ENCODE measurements at regions not wholly inside any gene's neighbourhood (a gene's known extent, or its start where the extent isn't known, plus 50 kb on each side); places are given as distances from the start of the nearest gene placed in this dataset.

GRCh38 chr3:95775486-95776094 lies 1038.8 kb upstream of the EPHA6 start:
- no peak for TF ChIP-seq ZNF114 (CRISPR knock-in tag; IDR thresholded peaks at IDR 0.05)
- no peak for TF ChIP-seq EZH2 (IDR thresholded peaks at IDR 0.05; ENCODE audit: low read depth, unreplicated experiment)
- TF ChIP-seq POLR2AphosphoS5 (IDR thresholded peaks at IDR 0.05; ENCODE audit: low read depth) = no peak
- TF ChIP-seq, protein P1, sequence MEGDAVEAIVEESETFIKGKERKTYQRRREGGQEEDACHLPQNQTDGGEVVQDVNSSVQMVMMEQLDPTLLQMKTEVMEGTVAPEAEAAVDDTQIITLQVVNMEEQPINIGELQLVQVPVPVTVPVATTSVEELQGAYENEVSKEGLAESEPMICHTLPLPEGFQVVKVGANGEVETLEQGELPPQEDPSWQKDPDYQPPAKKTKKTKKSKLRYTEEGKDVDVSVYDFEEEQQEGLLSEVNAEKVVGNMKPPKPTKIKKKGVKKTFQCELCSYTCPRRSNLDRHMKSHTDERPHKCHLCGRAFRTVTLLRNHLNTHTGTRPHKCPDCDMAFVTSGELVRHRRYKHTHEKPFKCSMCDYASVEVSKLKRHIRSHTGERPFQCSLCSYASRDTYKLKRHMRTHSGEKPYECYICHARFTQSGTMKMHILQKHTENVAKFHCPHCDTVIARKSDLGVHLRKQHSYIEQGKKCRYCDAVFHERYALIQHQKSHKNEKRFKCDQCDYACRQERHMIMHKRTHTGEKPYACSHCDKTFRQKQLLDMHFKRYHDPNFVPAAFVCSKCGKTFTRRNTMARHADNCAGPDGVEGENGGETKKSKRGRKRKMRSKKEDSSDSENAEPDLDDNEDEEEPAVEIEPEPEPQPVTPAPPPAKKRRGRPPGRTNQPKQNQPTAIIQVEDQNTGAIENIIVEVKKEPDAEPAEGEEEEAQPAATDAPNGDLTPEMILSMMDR (conservative IDR thresholded peaks at IDR 0.05; ENCODE audit: low read depth in 2 of 2) = no peak
- no peak for TF ChIP-seq JUNB (IDR thresholded peaks at IDR 0.05; ENCODE audit: unreplicated experiment)
- TF ChIP-seq REST (IDR thresholded peaks at IDR 0.05; ENCODE audit: unreplicated experiment) = no peak
- TF ChIP-seq EZH2phosphoT487 (IDR thresholded peaks at IDR 0.05; ENCODE audit: unreplicated experiment) = no peak
- no peak for TF ChIP-seq NANOG (IDR thresholded peaks at IDR 0.05; ENCODE audit: borderline replicate concordance)
- no peak for TF ChIP-seq STAT1 (IDR thresholded peaks at IDR 0.05; ENCODE audit: unreplicated experiment)
- TF ChIP-seq, protein P2, sequence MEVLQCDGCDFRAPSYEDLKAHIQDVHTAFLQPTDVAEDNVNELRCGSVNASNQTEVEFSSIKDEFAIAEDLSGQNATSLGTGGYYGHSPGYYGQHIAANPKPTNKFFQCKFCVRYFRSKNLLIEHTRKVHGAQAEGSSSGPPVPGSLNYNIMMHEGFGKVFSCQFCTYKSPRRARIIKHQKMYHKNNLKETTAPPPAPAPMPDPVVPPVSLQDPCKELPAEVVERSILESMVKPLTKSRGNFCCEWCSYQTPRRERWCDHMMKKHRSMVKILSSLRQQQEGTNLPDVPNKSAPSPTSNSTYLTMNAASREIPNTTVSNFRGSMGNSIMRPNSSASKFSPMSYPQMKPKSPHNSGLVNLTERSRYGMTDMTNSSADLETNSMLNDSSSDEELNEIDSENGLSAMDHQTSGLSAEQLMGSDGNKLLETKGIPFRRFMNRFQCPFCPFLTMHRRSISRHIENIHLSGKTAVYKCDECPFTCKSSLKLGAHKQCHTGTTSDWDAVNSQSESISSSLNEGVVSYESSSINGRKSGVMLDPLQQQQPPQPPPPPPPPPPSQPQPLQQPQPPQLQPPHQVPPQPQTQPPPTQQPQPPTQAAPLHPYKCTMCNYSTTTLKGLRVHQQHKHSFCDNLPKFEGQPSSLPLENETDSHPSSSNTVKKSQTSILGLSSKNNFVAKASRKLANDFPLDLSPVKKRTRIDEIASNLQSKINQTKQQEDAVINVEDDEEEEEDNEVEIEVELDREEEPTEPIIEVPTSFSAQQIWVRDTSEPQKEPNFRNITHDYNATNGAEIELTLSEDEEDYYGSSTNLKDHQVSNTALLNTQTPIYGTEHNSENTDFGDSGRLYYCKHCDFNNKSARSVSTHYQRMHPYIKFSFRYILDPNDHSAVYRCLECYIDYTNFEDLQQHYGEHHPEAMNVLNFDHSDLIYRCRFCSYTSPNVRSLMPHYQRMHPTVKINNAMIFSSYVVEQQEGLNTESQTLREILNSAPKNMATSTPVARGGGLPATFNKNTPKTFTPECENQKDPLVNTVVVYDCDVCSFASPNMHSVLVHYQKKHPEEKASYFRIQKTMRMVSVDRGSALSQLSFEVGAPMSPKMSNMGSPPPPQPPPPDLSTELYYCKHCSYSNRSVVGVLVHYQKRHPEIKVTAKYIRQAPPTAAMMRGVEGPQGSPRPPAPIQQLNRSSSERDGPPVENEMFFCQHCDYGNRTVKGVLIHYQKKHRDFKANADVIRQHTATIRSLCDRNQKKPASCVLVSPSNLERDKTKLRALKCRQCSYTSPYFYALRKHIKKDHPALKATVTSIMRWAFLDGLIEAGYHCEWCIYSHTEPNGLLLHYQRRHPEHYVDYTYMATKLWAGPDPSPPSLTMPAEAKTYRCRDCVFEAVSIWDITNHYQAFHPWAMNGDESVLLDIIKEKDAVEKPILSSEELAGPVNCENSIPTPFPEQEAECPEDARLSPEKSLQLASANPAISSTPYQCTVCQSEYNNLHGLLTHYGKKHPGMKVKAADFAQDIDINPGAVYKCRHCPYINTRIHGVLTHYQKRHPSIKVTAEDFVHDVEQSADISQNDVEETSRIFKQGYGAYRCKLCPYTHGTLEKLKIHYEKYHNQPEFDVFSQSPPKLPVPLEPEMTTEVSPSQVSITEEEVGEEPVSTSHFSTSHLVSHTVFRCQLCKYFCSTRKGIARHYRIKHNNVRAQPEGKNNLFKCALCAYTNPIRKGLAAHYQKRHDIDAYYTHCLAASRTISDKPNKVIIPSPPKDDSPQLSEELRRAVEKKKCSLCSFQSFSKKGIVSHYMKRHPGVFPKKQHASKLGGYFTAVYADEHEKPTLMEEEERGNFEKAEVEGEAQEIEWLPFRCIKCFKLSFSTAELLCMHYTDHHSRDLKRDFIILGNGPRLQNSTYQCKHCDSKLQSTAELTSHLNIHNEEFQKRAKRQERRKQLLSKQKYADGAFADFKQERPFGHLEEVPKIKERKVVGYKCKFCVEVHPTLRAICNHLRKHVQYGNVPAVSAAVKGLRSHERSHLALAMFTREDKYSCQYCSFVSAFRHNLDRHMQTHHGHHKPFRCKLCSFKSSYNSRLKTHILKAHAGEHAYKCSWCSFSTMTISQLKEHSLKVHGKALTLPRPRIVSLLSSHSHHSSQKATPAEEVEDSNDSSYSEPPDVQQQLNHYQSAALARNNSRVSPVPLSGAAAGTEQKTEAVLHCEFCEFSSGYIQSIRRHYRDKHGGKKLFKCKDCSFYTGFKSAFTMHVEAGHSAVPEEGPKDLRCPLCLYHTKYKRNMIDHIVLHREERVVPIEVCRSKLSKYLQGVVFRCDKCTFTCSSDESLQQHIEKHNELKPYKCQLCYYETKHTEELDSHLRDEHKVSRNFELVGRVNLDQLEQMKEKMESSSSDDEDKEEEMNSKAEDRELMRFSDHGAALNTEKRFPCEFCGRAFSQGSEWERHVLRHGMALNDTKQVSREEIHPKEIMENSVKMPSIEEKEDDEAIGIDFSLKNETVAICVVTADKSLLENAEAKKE (CRISPR knock-in tag; IDR thresholded peaks at IDR 0.05) = no peak
- TF ChIP-seq ETS1 (IDR thresholded peaks at IDR 0.05) = no peak
- TF ChIP-seq CREB1 (CRISPR knock-in tag; IDR thresholded peaks at IDR 0.05; ENCODE audit: low read depth) = no peak
- TF ChIP-seq ZNF331 (CRISPR knock-in tag; IDR thresholded peaks at IDR 0.05; ENCODE audit: low read depth) = no peak
- no peak overlapping the region for H2AFZ ChIP-seq
- no peak overlapping the region for H3K27ac ChIP-seq (ENCODE audit: low read depth)
- no peaks in the 10 kb centered on the region for H3K27me3 Mint-ChIP-seq (ENCODE audit: insufficient read depth, low read depth, poor library complexity)
- H3K36me3 ChIP-seq (ENCODE audit: insufficient read depth) = peaks cover 21% of the 10 kb centered on the region
- H3K27me3 ChIP-seq (ENCODE audit: insufficient read depth) = no peaks in the 10 kb centered on the region
- H3K79me2 ChIP-seq (replicated peaks; ENCODE audit: insufficient read depth) = no peaks in the 10 kb centered on the region
- H4K20me1 ChIP-seq (replicated peaks; ENCODE audit: insufficient read depth) = no peaks in the 10 kb centered on the region
- DNase-seq (ENCODE audit: low spot score) (peak; percentile 2), ATAC-seq (no peak)
- no peak overlapping the region for H3K27ac Mint-ChIP-seq
- H3K4me1 Mint-ChIP-seq = no peaks in the 10 kb centered on the region
- H3K4me3 Mint-ChIP-seq = no peak overlapping the region
- H3K9me2 ChIP-seq (ENCODE audit: insufficient read depth) = peaks cover 4% of the 10 kb centered on the region; the same call in 1 of the 2 replicates
- no peaks in the 10 kb centered on the region for H3K4me1 ChIP-seq (ENCODE audit: insufficient read depth)
- H3K4me2 ChIP-seq = no peak overlapping the region
- H3K4me3 ChIP-seq = no peak overlapping the region
- H3K9me3 Mint-ChIP-seq = peaks cover 68% of the 10 kb centered on the region
- H3F3A ChIP-seq (replicated peaks; ENCODE audit: low read depth) = no peaks in the 10 kb centered on the region
- peaks cover 44% of the 10 kb centered on the region for H3K36me3 Mint-ChIP-seq (ENCODE audit: low read depth)

All from GM23338 (cell line).